CD4-positive, alpha-beta T cell (primary cell): ENCODE measurements at regions not wholly inside any gene's neighbourhood (a gene's known extent, or its start where the extent isn't known, plus 50 kb on each side); places are given as distances from the start of the nearest gene placed in this dataset.

Experiments used
- ATAC-seq: fragments of 200-7000 bp; cut with Tn5 transposase; one replicate; pipeline ENCODE4 v1.10.0; 2022; ENCODE audit warnings: mild to moderate bottlenecking; ENCODE audit not compliant: poor library complexity
- CTCF ChIA-PET: fragments of 350-600 bp; sonication (Branson Sonifier 250); formaldehyde crosslinking; loops from one replicate; lab custom pipeline; 2021; ENCODE audit warnings: antibody characterized with exemption, inconsistent platforms; lab: Charles Lee
- POLR2A ChIA-PET: fragments of 350-600 bp; sonication (Branson Sonifier 250); formaldehyde crosslinking; loops from one replicate; lab custom pipeline; 2021; ENCODE audit warnings: antibody characterized with exemption, inconsistent platforms; lab: Charles Lee
- DNase-seq, 14 experiments: peaks; one replicate each; pipeline ENCODE4 v3.0.0-alpha.2; 2013 to 2020; ENCODE audit warnings: mixed read lengths in 2 of 14
- H3K27ac ChIP-seq, 2 donors: one replicate each; pipeline versions ENCODE4 v1.5.1 to v1.7.0; 2013; ENCODE audit warnings: low read length in 2 of 2, low read depth in 1 of 2, mild to moderate bottlenecking in 1 of 2
- H3K27me3 ChIP-seq, 2 experiments: 1 replicate in 1 of 2; 2 replicates in 1 of 2; pipeline versions ENCODE4 v1.6.1 to v1.7.0; 2013; ENCODE audit warnings: low read length in 2 of 2, control low read depth in 1 of 2, mild to moderate bottlenecking in 1 of 2, moderate library complexity in 1 of 2; ENCODE audit not compliant: insufficient read depth in 2 of 2, control insufficient read depth in 1 of 2
- H3K36me3 ChIP-seq: one replicate; pipeline ENCODE4 v1.6.1; 2013; ENCODE audit warnings: low read length, control low read depth; ENCODE audit not compliant: insufficient read depth
- H3K4me1 ChIP-seq: one replicate; pipeline ENCODE4 v1.6.1; 2013; ENCODE audit warnings: low read length, control low read depth; ENCODE audit not compliant: insufficient read depth
- H3K4me3 ChIP-seq: one replicate; pipeline ENCODE4 v1.5.1; 2013; ENCODE audit warnings: mild to moderate bottlenecking, low read length, moderate library complexity
- H3K9me3 ChIP-seq, 2 experiments: 1 replicate in 1 of 2; 2 replicates in 1 of 2; pipeline versions ENCODE4 v1.6.1 to v1.7.0; 2013; ENCODE audit warnings: low read length in 2 of 2, mild to moderate bottlenecking in 2 of 2, control low read depth in 1 of 2, moderate library complexity in 1 of 2; ENCODE audit not compliant: control insufficient read depth in 1 of 2, insufficient read depth in 1 of 2
- H3K27ac Mint-ChIP-seq: one replicate; pipeline ENCODE4 v1.8.0; 2020; ENCODE audit warnings: mixed read lengths
- H3K27me3 Mint-ChIP-seq: one replicate; pipeline ENCODE4 v1.8.0; 2021; ENCODE audit warnings: mixed read lengths
- H3K36me3 Mint-ChIP-seq: one replicate; pipeline ENCODE4 v1.8.0; 2021; ENCODE audit warnings: low read depth, mixed read lengths
- H3K4me1 Mint-ChIP-seq: one replicate; pipeline ENCODE4 v1.8.0; 2021; ENCODE audit warnings: low read depth, mixed read lengths
- H3K4me3 Mint-ChIP-seq: one replicate; pipeline ENCODE4 v1.8.0; 2020; ENCODE audit warnings: mild to moderate bottlenecking, mixed read lengths
- H3K9me3 Mint-ChIP-seq: one replicate; pipeline ENCODE4 v1.8.0; 2020; ENCODE audit warnings: mixed read lengths
- intact Hi-C, 2 experiments: fragments of 100-400 bp; cut with DNase I in 1 of 2; cut with micrococcal nuclease in 1 of 2; formaldehyde crosslinking; loops; one replicate each; pipeline versions ENCODE4 v1.15.1 to v1.9.0; 2023 to 2025; cut with DNase I, micrococcal nuclease
- TF ChIP-seq, protein P1 (sequence below): fragments of 200-600 bp; IDR thresholded peaks from one replicate; pipeline ENCODE4 v1.8.0; 2022; ENCODE audit warnings: antibody characterized with exemption, mild to moderate bottlenecking

GRCh38 chr6:94751641-94752329 lies 825.5 kb upstream of the MANEA start:
- DNase-seq (no peak), ATAC-seq (no peak)
- H3K36me3 ChIP-seq: no peaks in the 10 kb centered on the region
- H3K4me3 ChIP-seq: no peak overlapping the region
- H3K27me3 ChIP-seq: no peaks in the 10 kb centered on the region
- no peaks in the 10 kb centered on the region for H3K36me3 Mint-ChIP-seq
- no peaks in the 10 kb centered on the region for H3K27me3 Mint-ChIP-seq
- CTCF ChIA-PET: no interaction called here
- H3K4me1 Mint-ChIP-seq: no peaks in the 10 kb centered on the region
- no peaks in the 10 kb centered on the region for H3K9me3 ChIP-seq
- no peak overlapping the region for H3K27ac ChIP-seq
- intact Hi-C loops: no loop called here
- TF ChIP-seq, protein P1, sequence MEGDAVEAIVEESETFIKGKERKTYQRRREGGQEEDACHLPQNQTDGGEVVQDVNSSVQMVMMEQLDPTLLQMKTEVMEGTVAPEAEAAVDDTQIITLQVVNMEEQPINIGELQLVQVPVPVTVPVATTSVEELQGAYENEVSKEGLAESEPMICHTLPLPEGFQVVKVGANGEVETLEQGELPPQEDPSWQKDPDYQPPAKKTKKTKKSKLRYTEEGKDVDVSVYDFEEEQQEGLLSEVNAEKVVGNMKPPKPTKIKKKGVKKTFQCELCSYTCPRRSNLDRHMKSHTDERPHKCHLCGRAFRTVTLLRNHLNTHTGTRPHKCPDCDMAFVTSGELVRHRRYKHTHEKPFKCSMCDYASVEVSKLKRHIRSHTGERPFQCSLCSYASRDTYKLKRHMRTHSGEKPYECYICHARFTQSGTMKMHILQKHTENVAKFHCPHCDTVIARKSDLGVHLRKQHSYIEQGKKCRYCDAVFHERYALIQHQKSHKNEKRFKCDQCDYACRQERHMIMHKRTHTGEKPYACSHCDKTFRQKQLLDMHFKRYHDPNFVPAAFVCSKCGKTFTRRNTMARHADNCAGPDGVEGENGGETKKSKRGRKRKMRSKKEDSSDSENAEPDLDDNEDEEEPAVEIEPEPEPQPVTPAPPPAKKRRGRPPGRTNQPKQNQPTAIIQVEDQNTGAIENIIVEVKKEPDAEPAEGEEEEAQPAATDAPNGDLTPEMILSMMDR: no peak
- no peaks in the 10 kb centered on the region for H3K4me1 ChIP-seq
- POLR2A ChIA-PET: no interaction called here
- H3K9me3 Mint-ChIP-seq: peaks cover 9% of the 10 kb centered on the region
- no peak overlapping the region for H3K27ac Mint-ChIP-seq
- no peak overlapping the region for H3K4me3 Mint-ChIP-seq

DNA sequence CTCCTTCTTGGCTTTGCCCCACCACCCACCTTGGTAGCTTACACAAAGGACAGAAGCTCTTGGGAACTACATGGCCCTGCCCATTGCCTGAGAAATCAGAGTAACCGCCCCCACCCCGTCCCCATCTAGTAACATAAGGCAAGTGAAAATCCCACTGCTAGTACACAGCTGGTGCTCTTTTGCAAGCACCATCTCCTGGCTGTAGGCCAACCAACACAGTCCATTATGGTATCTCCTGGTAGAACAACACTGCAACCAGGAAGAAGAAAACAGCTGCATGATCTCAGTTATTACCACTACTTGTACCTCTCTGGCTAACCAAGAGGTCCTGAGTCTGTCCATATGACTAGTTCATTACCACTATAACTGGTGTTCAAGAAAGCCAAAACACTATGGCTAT lies 841.1 kb upstream of the MANEA start:
- no peaks in the 10 kb centered on the region for H3K4me1 Mint-ChIP-seq
- ChIA-PET CTCF (no interaction called here), POLR2A (no interaction called here)
- TF ChIP-seq, protein P1: no peak
- DNase-seq (no peak), ATAC-seq (no peak)
- no peak overlapping the region for H3K27ac Mint-ChIP-seq
- Histone ChIP-seq H3K27ac (no peak overlapping the region), H3K36me3 (no peaks in the 10 kb centered on the region), H3K4me3 (no peak overlapping the region), H3K27me3 (no peaks in the 10 kb centered on the region), H3K4me1 (no peaks in the 10 kb centered on the region), H3K9me3 (peaks cover 0 to 5% of the 10 kb centered on the region in 2 experiments)
- H3K9me3 Mint-ChIP-seq: peaks cover 8% of the 10 kb centered on the region
- no peak overlapping the region for H3K4me3 Mint-ChIP-seq
- H3K27me3 Mint-ChIP-seq: no peaks in the 10 kb centered on the region
- H3K36me3 Mint-ChIP-seq: no peaks in the 10 kb centered on the region
- intact Hi-C loops: no loop called here

- Histone ChIP-seq H3K27me3 (no peaks in the 10 kb centered on the region), H3K9me3 (peaks cover 0 to 5% of the 10 kb centered on the region in 2 experiments), H3K36me3 (no peaks in the 10 kb centered on the region), H3K4me1 (no peaks in the 10 kb centered on the region), H3K4me3 (no peak overlapping the region), H3K27ac (no peak overlapping the region)
- no peak overlapping the region for H3K4me3 Mint-ChIP-seq
- CTCF ChIA-PET: no interaction called here
- no peak overlapping the region for H3K27ac Mint-ChIP-seq
- ATAC-seq (no peak), DNase-seq (no peak)
- POLR2A ChIA-PET: no interaction called here
- peaks cover 6% of the 10 kb centered on the region for H3K9me3 Mint-ChIP-seq
- H3K4me1 Mint-ChIP-seq: no peaks in the 10 kb centered on the region
- TF ChIP-seq, protein P1: no peak
- intact Hi-C loops: no loop called here
- H3K36me3 Mint-ChIP-seq: no peaks in the 10 kb centered on the region
- no peaks in the 10 kb centered on the region for H3K27me3 Mint-ChIP-seq
These were observed 842.1 kb upstream of the MANEA start for GRCh38 chr6:94735270-94735669.
